ENCODE measurements at regions not wholly inside any gene's neighbourhood (a gene's known extent, or its start where the extent isn't known, plus 50 kb on each side); places are given as distances from the start of the nearest gene placed in this dataset.

DNA sequence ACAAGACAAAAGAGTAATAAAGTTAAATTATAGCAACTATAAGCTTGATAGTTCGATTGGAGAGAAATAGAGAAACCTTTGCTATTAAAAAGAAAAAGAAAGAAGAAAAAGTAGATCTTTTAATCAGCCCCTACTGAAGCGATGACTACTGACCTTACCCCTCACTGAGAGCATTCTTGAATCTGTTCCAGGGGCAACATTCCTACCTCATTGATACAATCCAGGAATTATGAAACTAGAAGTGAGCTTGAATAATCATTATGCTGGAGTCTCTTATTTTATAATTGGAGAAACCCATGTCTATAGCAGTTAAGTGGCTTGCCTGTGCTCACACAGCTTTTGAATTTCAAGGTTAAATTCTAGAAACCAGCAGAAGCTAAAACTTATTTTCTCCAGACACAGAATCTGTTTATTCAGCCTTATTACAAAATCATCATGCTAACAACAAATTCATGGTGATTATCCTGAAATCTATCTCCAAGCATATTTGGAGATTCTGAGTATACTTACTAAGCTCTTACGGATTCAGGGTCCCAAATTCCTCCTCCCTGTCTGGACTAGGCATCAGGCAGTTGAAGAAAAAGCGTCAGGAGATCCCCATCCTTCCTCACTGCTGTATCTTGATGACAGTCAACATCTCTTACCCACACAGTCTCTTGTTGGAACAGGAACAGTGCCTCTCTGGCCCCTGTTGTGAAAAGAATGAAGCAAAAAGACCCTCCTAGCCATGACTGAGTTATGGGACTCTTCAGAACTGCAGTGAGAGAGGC is 547.6 kb upstream of the WWC1 start:
- TF ChIP-seq, protein P1, sequence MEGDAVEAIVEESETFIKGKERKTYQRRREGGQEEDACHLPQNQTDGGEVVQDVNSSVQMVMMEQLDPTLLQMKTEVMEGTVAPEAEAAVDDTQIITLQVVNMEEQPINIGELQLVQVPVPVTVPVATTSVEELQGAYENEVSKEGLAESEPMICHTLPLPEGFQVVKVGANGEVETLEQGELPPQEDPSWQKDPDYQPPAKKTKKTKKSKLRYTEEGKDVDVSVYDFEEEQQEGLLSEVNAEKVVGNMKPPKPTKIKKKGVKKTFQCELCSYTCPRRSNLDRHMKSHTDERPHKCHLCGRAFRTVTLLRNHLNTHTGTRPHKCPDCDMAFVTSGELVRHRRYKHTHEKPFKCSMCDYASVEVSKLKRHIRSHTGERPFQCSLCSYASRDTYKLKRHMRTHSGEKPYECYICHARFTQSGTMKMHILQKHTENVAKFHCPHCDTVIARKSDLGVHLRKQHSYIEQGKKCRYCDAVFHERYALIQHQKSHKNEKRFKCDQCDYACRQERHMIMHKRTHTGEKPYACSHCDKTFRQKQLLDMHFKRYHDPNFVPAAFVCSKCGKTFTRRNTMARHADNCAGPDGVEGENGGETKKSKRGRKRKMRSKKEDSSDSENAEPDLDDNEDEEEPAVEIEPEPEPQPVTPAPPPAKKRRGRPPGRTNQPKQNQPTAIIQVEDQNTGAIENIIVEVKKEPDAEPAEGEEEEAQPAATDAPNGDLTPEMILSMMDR (IDR thresholded peaks at IDR 0.05; ENCODE audit: poor library complexity), result no peak
- no peak for TF ChIP-seq EZH2phosphoT487 (IDR thresholded peaks at IDR 0.05; ENCODE audit: low read depth, severe bottlenecking, unreplicated experiment)

All from hepatocyte (in vitro differentiated cells).